SKM-1 (cell line): ENCODE measurements at regions not wholly inside any gene's neighbourhood (a gene's known extent, or its start where the extent isn't known, plus 50 kb on each side); places are given as distances from the start of the nearest gene placed in this dataset.

Experiments
- DNase-seq: peaks from one replicate; lab custom pipeline; 2025; ENCODE audit not compliant: unreplicated experiment; lab: John Stamatoyannopoulos, UW

- no peak for DNase-seq
Observed at GRCh38 chr16:86104537-86105048, 205.6 kb downstream of the IRF8 start.

GRCh38 chr16:86107215-86107825 lies 208.4 kb downstream of the IRF8 start:
- no peak for DNase-seq

DNA sequence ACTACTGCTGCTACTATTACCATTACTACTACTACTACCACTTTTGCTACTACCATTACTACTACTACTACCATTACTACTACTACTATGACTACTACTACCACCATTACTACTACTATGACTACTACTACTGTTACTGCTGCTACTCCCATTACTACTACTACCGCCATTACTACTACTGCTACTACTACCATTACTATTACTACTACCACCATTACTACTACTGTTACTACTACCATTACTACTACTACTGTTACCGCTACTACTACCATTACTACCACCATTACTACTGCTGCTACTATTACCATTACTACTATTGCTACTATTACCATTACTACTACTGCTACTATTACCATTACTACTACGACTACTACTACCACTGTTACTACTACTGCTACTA lies 209.1 kb downstream of the IRF8 start:
- no peak for DNase-seq

DNA sequence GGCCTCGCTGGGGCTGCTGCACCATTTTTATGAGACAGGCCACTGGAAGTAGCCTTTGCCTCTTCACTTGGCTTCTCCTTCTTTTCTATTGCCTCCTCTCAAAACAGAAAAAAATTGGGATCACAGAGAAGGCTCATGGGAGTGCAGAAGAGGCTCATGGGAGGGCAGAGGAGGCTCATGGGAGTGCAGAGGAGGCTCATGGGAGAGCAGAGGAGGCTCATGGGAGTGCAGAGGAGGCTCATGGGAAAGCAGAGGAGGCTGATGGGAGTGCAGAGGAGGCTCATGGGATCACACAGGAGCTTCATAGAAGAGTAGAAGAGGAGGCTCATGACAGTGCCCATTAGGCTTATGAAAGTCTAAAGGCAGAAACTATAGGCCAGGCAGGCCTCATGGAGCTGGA lies 211.2 kb downstream of the IRF8 start:
- no peak for DNase-seq

- no peak for DNase-seq
Observed at GRCh38 chr16:86110726-86111125, 211.8 kb downstream of the IRF8 start.

- DNase-seq = no peak
Observed at GRCh38 chr16:86112178-86112577, 213.2 kb downstream of the IRF8 start.

GRCh38 chr16:86117235-86117634 lies 218.3 kb downstream of the IRF8 start:
- DNase-seq = no peak

DNA sequence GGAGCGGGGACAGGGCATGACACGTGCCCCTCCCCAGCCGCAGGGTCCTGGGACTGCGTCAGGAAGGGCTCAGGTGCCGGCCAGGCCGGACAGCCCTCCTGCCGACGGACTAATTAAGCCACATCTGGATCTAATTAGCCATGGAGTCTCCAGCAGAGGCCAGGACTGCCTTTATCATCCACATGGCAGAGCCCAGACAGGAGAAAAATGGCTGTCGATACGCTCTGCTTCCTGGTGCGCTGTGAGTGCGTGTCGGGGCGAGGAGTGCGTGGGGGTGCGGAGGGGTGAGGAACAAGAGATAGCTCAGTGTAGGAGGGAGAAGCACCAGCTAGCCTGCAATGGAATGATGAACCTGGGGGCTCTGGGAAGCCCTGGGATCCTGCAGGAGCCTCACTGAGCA lies 218.8 kb downstream of the IRF8 start:
- DNase-seq = no peak

DNA sequence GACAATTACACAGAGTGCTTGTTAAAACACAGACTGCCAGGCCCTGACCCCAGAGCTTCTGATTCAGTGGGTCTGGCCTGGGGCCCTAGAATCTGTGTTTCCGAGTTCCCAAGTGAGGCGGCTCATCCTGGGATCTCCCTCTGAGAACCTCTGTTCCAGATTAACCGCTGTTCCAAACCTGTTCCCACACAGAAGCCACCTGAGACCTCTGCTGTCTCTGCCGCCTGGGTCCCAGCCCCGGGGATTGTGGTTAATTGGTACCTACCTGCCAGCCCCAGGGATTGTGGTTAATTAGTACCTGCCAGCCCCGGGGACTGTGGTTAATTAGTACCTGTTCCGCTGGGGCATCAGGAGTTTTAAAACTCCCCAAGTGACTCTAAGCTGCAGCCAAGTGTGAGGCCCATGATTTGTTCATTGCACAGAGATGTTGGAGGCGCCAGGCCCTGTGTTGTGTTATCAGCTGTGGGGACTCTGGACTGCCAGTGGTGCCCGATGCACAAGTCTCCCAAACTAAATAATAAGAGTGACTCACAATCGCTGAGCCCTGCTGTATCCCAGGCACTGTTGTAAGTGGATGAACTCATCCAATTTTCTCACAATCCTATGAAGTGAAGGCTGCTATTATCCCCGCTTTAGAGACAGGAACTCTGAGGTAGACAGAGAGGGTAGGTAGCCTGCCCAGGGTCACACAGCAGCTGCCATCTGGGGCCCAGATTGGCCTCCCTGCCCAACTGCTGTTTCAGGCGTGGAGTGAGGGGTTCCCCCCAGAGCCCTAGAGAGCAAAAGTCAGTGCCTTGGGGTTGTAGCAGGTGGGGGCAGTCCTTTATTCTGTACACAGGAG lies 219.7 kb downstream of the IRF8 start:
- no peak for DNase-seq

GRCh38 chr16:86120201-86121192 lies 221.5 kb downstream of the IRF8 start:
- DNase-seq = no peak

DNA sequence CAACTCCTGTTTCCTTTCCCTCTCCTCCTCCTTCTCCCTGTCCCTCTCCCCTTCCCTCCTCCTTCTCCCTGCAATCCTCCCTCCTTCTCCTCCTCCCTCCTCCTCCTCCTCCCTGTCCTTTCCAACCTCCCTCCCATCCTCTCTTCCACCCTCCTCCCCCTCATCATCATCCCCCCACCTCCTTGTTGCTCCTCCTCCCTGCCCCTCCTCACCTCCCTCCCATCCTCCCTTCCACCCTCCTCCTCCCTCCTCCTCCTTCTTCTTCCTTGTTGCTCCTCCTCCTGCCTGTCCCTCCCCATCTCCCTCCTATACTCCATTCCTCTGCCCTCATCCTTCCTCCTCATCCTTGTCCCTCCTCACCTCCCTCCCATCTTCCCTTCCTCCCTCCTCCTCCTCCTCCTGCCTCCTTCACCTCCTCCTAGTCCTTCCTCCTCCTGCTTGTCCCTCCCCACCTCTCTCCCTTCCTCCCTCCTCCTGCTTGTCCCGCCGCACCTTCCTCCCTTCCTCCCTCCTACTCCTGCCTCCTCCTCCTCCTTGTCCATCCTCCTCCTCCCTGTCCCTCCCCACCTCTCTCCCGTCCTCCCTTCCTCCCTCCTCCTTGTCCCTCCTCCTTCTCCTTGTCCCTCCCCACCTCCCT lies 222.5 kb downstream of the IRF8 start:
- no peak for DNase-seq

DNA sequence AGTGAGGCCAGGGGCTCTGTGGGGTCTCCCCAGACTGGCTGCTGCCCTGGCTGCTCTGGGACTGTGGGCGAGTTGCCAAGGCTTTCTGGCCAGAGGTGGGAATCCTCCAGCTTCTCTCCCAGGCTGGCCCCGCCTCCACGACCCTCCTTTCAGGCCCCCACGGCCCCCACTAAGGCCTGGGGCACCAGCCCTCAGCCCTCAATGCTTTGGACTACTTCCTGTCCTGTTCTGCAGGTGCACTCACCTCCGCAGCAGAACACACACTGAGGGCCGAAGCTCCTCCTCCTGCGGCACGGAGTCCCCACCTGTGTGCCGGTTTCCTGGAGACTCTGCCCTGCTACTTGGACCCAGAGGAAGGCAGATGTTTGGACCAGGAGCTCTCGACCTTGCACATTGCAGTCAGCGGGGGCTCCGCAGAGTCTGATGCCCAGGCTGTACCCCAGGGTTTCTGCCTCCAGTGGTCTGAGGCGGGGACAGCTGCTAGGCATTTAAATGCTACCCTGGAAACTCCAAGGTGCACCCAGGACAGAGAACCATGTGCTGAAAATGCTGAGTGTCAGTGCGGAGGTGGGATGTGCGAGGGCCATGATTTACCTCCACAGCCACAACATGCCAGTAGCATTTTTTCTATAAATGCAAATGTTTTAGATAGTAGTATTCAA lies 223.8 kb downstream of the IRF8 start:
- no peak for DNase-seq

- no peak for DNase-seq
Observed at GRCh38 chr16:86124321-86124720, 225.4 kb downstream of the IRF8 start.

DNA sequence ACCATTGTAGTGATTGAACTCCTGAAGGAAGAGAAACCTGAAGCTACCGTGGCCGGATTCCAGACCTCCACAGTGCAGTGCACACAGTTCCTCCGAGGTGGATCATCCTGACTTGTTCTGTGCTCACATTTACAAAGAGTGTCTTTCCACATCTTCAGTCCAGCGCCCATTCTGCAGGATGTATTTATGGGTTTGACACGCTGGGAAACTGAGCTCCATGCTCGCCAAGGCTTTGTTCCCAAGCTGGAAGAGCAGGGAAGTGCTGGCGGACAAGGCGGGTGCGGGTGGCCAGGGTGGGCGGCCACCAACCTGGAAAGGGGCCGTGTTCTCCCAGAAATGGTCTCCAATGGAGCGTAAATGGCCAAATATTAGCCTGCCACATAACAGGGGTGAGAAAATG lies 227.9 kb downstream of the IRF8 start:
- no peak for DNase-seq

GRCh38 chr16:86127366-86127765 lies 228.4 kb downstream of the IRF8 start:
- no peak for DNase-seq

DNA sequence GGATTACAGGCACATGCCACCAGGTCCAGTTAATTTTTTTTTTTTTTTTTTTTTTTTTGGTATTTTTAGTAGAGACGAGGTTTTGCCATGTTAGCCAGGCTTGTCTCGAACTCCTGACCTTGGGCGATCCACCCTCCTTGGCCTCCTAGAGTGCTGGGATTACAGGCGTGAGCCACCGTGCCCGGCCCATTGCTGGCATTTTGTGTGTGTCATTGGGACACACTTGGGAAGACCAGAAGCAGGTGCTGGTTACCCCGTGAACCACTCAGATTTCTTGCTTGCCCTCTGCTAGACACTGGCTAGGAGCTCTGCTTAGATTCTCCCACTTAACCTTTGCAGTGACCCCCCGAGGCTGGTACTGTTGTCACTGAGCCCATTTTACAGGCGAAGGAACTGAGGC lies 229.3 kb downstream of the IRF8 start:
- DNase-seq = no peak

DNA sequence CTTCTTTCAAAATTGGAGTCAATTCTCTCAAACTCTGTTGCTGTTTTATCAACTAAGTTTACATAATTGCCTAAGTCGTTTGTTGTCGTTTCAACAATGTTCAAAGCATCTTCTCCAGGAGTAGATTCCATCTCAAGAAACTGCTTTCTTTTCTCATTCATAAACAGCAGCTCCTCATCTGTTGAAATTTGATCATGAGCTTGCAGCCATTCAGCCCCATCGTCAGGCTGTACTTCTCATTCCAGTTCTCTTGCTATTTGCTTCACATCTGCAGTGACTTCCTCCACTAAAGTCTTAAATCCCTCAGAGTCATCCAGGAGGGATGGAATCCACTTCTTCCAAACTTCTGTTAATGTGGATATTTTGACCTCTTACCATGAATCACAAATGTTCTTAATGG lies 230.6 kb downstream of the IRF8 start:
- no peak for DNase-seq

DNA sequence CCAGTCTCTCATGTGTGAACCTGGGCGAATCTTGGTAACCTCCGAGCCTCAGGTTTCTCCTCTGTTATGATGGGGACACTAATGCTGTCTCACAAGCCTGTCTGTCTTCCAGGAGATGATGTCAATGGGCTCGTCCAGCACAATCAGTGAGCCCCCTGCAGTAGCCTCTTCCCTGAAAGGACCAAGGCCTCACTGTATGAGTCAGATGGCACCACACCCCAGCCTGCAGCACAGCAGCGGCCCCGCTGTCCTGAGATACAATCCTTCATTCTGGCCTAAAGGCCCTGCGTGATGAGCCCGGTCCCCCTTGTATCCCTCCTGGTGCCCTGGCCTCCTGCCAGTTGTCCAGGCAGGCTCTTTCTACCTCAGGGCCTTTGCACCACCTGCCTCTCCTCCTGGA lies 234.4 kb downstream of the IRF8 start:
- no peak for DNase-seq

DNA sequence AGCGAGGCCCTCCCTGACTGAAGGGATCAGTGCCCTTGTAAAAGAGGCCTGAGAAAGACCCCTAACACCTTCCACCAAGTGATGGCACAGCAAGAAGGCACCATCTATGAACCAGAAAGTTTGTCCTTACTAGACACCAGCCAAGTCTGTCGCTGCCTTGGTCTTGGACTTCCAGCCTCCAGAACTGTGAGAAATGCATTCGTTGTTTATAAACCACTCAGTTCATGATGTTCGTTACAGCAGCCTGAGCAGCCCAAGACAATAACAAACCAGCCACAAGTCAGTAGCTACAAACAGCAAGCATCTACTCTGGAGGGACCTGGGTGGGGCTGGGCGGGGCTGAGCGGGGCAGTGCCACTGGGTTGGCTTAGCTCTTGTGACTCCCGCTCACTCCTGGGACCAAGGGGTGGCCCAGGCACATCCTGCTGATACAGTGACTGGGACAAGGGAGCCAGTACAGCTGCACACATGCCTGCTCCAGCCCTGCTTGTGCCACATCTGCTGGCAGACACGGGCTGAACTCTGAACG lies 234.9 kb downstream of the IRF8 start:
- no peak for DNase-seq

DNA sequence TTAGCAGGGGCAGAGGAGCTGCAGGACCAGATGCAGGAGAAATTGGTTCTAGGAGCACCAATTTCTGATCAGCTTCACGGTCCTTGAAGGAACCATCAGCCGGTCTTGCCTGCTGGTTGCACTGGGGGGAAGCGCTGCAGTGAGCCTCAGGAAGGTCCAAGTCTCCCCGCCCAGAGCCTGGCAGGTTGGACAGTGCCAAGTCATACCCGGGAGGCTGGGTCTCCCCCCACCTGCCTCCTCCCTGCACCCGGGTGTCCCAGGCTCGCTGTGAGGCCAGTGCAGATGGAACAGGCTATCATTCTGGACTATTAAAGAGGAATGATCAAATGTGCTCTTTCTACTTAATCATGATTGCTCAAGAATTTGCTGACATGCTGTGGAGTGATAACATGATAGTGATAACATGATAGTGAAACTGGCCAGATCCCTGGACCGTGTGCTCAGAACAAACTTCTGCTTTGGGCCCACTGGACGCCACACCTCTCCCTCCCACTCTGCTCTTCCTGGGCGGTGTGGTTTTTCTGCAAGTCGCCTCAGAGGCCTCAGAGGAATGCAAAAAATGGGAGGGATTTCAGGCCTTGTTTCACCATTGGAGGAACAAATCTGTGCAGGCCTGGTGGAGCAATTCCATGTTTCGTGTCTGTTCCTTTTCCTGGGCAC lies 236.0 kb downstream of the IRF8 start:
- DNase-seq = no peak
